ENCODE measurements at regions not wholly inside any gene's neighbourhood (a gene's known extent, or its start where the extent isn't known, plus 50 kb on each side); places are given as distances from the start of the nearest gene placed in this dataset.

DNA sequence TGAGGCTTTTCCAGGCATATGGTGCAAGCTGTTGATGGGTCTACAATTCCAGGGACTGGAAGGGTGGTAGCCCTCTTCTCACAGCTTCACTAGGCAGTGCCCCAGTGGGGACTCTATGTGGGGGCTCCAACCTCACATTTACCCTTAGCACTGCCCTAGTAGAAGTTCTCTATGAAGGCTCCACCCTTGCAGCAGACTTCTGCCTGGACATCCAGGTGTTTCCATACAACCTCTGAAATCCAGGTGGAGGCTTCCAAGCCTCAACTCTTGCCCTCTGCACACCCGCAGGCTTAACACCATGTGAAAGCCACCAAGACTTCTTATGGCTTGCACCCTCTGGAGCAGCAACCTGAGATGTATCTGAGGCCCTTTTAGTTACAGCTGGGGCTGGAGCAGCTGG is 87.8 kb downstream of the ZNF777 start:
- TF ChIP-seq CEBPB (IDR thresholded peaks at IDR 0.05) (no peak), REST (IDR thresholded peaks at IDR 0.05; ENCODE audit: low read depth) (no peak), TAF1 (IDR thresholded peaks at IDR 0.05; ENCODE audit: low read depth) (no peak)
- TF ChIP-seq, protein P1, sequence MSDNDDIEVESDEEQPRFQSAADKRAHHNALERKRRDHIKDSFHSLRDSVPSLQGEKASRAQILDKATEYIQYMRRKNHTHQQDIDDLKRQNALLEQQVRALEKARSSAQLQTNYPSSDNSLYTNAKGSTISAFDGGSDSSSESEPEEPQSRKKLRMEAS (IDR thresholded peaks at IDR 0.05), result no peak

DNA sequence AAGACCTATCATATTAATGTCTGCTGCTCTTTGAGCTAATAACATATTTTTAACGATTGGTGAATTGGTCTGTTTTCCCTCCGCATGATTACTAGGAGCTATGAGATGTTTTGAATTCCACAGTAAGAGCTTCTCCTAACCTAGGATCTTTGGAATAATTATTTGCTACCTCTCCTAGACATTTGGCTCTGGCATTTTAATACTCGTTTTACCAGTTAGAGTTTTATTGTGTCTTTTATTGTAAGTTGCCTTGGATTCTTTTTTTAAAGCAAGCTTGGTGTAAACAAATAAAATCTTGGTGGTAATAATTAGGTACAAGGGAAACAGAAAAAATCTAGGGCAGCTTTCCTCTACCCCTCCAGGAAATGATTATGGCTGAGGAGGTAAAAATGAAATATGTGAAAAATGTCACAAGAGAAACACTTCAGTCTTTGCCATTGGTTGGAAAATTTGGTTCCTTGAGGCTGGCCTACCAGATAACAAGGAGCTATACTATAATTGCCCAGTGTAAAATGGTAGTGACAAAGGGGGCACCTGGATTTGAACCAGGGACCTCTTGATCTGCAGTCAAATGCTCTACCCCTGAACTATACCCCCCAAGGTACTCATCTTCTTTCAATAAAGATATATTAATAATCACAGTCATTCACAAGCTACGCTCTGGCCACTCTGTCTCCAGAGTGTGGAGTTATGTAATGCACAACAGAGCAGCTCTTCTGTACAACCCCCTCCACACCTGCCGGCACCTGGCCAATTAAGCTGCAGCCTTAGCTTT is 85.4 kb downstream of the ZNF777 start:
- TF ChIP-seq CEBPB (IDR thresholded peaks at IDR 0.05), result no peak
- no peak for TF ChIP-seq TEAD4 (IDR thresholded peaks at IDR 0.05)
- TF ChIP-seq EP300 (IDR thresholded peaks at IDR 0.05; ENCODE audit: borderline replicate concordance), result no peak
- no peak for TF ChIP-seq REST (IDR thresholded peaks at IDR 0.05; ENCODE audit: low read depth)
- TF ChIP-seq ZBTB7A (IDR thresholded peaks at IDR 0.05; ENCODE audit: low read depth), result no peak
- TF ChIP-seq FOXM1 (IDR thresholded peaks at IDR 0.05; ENCODE audit: borderline replicate concordance, low read depth), result no peak
- TF ChIP-seq YY1 (IDR thresholded peaks at IDR 0.05; ENCODE audit: low read depth), result no peak
- no peak for TF ChIP-seq USF1 (IDR thresholded peaks at IDR 0.05)
- TF ChIP-seq CREB1 (IDR thresholded peaks at IDR 0.05; ENCODE audit: low read depth), result no peak
- no peak for TF ChIP-seq NFIC (IDR thresholded peaks at IDR 0.05)
- TF ChIP-seq RAD21 (IDR thresholded peaks at IDR 0.05; ENCODE audit: low read depth), result no peak
- TF ChIP-seq, protein P1 (IDR thresholded peaks at IDR 0.05), result no peak
- no peak for TF ChIP-seq TAF1 (IDR thresholded peaks at IDR 0.05; ENCODE audit: low read depth)
- TF ChIP-seq EGR1 (IDR thresholded peaks at IDR 0.05), result no peak
- TF ChIP-seq TCF12 (IDR thresholded peaks at IDR 0.05; ENCODE audit: low read depth), result no peak

DNA sequence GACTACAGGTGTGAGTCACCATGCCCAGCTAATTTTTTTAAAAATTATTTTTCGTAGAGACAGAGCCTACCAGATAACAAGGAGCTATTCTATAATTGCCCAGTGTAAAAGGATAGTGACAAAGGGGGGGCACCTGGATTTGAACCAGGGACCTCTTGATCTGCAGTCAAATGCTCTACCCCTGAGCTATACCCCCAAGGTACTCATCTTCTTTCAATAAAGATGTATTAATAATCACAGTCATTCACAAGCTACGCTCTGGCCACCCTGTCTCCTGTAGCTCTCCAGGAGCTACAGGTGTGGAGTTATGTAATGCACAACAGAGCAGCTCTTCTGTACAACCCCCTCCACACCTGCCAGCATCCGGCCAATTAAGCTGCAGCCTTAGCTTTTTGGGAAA is 83.5 kb downstream of the ZNF777 start:
- TF ChIP-seq TCF12 (IDR thresholded peaks at IDR 0.05; ENCODE audit: low read depth) (no peak), NFIC (IDR thresholded peaks at IDR 0.05) (no peak), TEAD4 (IDR thresholded peaks at IDR 0.05) (no peak), TAF1 (IDR thresholded peaks at IDR 0.05; ENCODE audit: low read depth) (no peak), EGR1 (IDR thresholded peaks at IDR 0.05) (no peak), EP300 (IDR thresholded peaks at IDR 0.05; ENCODE audit: borderline replicate concordance) (no peak), YY1 (IDR thresholded peaks at IDR 0.05; ENCODE audit: low read depth) (no peak), ZBTB7A (IDR thresholded peaks at IDR 0.05; ENCODE audit: low read depth) (no peak), RAD21 (IDR thresholded peaks at IDR 0.05; ENCODE audit: low read depth) (no peak), USF1 (IDR thresholded peaks at IDR 0.05) (no peak), CREB1 (IDR thresholded peaks at IDR 0.05; ENCODE audit: low read depth) (no peak)

DNA sequence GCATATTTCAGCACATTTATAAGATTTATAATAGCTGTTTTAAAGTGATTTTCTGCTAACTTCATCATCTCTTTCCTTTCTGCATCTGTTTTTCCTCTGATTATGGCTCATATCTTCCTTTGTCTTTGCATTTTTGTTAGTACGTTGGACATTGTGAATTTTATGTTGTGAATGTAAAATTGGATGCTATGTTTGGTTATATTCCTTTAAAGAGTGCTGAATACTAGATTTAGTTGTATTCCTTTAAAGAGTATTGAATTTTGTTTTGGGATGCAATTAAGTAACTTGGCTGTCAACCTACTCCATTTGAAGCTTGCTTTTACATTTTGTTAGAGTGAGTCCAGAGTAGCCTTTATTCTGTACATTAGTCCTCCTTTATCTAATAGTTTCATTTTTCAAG is 81.2 kb downstream of the ZNF777 start:
- TF ChIP-seq ZBTB7A (IDR thresholded peaks at IDR 0.05; ENCODE audit: low read depth) (no peak), CEBPB (IDR thresholded peaks at IDR 0.05) (no peak), FOXM1 (IDR thresholded peaks at IDR 0.05; ENCODE audit: borderline replicate concordance, low read depth) (no peak), CREB1 (IDR thresholded peaks at IDR 0.05; ENCODE audit: low read depth) (no peak), TCF12 (IDR thresholded peaks at IDR 0.05; ENCODE audit: low read depth) (no peak), TAF1 (IDR thresholded peaks at IDR 0.05; ENCODE audit: low read depth) (no peak), YY1 (IDR thresholded peaks at IDR 0.05; ENCODE audit: low read depth) (no peak), EGR1 (IDR thresholded peaks at IDR 0.05) (no peak), NFIC (IDR thresholded peaks at IDR 0.05) (no peak), EP300 (IDR thresholded peaks at IDR 0.05; ENCODE audit: borderline replicate concordance) (no peak), TEAD4 (IDR thresholded peaks at IDR 0.05) (no peak), REST (IDR thresholded peaks at IDR 0.05; ENCODE audit: low read depth) (no peak), USF1 (IDR thresholded peaks at IDR 0.05) (no peak), RAD21 (IDR thresholded peaks at IDR 0.05; ENCODE audit: low read depth) (no peak)
- TF ChIP-seq, protein P1 (IDR thresholded peaks at IDR 0.05), result no peak

All from Ishikawa (cell line).